ENCODE measurements at regions not wholly inside any gene's neighbourhood (a gene's known extent, or its start where the extent isn't known, plus 50 kb on each side); places are given as distances from the start of the nearest gene placed in this dataset.

GRCh38 chr4:86508436-86508835 lies 85.7 kb upstream of the PTPN13 start:
- Histone ChIP-seq H3K36me3 (ENCODE audit: control insufficient read depth in 4 of 4, insufficient read depth in 3 of 4, low read depth in 1 of 4, low read length in 3 of 4) (no peaks in the 10 kb centered on the region), H3K27me3 (ENCODE audit: control insufficient read depth in 4 of 4, insufficient read depth in 4 of 4, low read length in 3 of 4) (no peaks in the 10 kb centered on the region), H3K4me3 (ENCODE audit: low read depth in 1 of 3, low read length in 3 of 3) (no peak overlapping the region), H3K4me1 (ENCODE audit: control insufficient read depth in 4 of 4, insufficient read depth in 4 of 4, low read length in 3 of 4) (no peaks in the 10 kb centered on the region), H3K9ac (ENCODE audit: low read depth in 1 of 2, low read length in 2 of 2) (no peak overlapping the region), H3K27ac (ENCODE audit: low read depth in 1 of 2, low read length in 2 of 2) (peak overlapping the region in 1 of 2 donors; percentile 19), H3K9me3 (ENCODE audit: control insufficient read depth in 4 of 4, low read length in 3 of 4) (no peaks in the 10 kb centered on the region)
- TF ChIP-seq RAD21 (IDR thresholded peaks at IDR 0.05) (no peak), FOXA2 (IDR thresholded peaks at IDR 0.05) (no peak), SP1 (IDR thresholded peaks at IDR 0.05) (no peak), JUND (IDR thresholded peaks at IDR 0.05) (no peak), TAF1 (conservative IDR thresholded peaks at IDR 0.05) (no peak), YY1 (IDR thresholded peaks at IDR 0.05) (no peak), HNF4G (IDR thresholded peaks at IDR 0.05) (no peak), HNF4A (conservative IDR thresholded peaks at IDR 0.05) (no peak), CTCF (IDR thresholded peaks at IDR 0.05; ENCODE audit: low read depth, low read length, missing input control) (no peak), RXRA (IDR thresholded peaks at IDR 0.05) (no peak), GABPA (IDR thresholded peaks at IDR 0.05 in 1 of 2, conservative IDR thresholded peaks at IDR 0.05 in 1 of 2) (no peak), FOXA1 (IDR thresholded peaks at IDR 0.05) (no peak)
- TF ChIP-seq, protein P1, sequence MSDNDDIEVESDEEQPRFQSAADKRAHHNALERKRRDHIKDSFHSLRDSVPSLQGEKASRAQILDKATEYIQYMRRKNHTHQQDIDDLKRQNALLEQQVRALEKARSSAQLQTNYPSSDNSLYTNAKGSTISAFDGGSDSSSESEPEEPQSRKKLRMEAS (IDR thresholded peaks at IDR 0.05), result no peak
- TF ChIP-seq, protein P2, sequence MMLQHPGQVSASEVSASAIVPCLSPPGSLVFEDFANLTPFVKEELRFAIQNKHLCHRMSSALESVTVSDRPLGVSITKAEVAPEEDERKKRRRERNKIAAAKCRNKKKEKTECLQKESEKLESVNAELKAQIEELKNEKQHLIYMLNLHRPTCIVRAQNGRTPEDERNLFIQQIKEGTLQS (IDR thresholded peaks at IDR 0.05), result no peak
- TF ChIP-seq, protein P3, sequence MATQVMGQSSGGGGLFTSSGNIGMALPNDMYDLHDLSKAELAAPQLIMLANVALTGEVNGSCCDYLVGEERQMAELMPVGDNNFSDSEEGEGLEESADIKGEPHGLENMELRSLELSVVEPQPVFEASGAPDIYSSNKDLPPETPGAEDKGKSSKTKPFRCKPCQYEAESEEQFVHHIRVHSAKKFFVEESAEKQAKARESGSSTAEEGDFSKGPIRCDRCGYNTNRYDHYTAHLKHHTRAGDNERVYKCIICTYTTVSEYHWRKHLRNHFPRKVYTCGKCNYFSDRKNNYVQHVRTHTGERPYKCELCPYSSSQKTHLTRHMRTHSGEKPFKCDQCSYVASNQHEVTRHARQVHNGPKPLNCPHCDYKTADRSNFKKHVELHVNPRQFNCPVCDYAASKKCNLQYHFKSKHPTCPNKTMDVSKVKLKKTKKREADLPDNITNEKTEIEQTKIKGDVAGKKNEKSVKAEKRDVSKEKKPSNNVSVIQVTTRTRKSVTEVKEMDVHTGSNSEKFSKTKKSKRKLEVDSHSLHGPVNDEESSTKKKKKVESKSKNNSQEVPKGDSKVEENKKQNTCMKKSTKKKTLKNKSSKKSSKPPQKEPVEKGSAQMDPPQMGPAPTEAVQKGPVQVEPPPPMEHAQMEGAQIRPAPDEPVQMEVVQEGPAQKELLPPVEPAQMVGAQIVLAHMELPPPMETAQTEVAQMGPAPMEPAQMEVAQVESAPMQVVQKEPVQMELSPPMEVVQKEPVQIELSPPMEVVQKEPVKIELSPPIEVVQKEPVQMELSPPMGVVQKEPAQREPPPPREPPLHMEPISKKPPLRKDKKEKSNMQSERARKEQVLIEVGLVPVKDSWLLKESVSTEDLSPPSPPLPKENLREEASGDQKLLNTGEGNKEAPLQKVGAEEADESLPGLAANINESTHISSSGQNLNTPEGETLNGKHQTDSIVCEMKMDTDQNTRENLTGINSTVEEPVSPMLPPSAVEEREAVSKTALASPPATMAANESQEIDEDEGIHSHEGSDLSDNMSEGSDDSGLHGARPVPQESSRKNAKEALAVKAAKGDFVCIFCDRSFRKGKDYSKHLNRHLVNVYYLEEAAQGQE (IDR thresholded peaks at IDR 0.05), result no peak
- 77% methylated on average over 3 of the region's 3 CpGs for WGBS
- DNase-seq (ENCODE audit: low spot score), result no peak

DNA sequence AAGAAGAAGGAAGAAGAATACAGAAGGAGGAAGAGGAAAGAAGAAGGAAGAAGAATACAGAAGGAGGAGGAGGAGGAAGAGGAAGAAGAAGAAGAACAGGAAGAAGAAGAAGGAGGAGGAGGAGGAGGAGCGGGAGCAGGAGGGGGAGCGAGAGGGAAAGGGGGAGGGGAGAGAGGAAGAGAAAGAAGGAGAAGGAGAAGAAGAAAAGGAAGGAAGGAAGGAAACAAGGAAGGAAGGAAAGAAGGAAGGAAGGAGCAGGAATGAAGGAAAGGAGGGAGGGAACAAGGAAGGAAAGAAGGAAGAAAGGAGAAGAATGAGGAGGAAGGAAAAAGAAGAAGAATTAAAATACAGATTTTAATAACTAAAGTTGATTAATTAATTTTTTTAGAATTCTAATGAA lies 82.5 kb upstream of the PTPN13 start:
- Histone ChIP-seq H3K9ac (ENCODE audit: low read depth in 1 of 2, low read length in 2 of 2) (no peak overlapping the region), H3K4me1 (ENCODE audit: control insufficient read depth in 4 of 4, insufficient read depth in 4 of 4, low read length in 3 of 4) (no peaks in the 10 kb centered on the region), H3K4me3 (ENCODE audit: low read depth in 1 of 3, low read length in 3 of 3) (no peak overlapping the region), H3K27me3 (ENCODE audit: control insufficient read depth in 4 of 4, insufficient read depth in 4 of 4, low read length in 3 of 4) (no peaks in the 10 kb centered on the region), H3K27ac (ENCODE audit: low read depth in 1 of 2, low read length in 2 of 2) (no peak overlapping the region), H3K9me3 (ENCODE audit: control insufficient read depth in 4 of 4, low read length in 3 of 4) (no peaks in the 10 kb centered on the region), H3K36me3 (ENCODE audit: control insufficient read depth in 4 of 4, insufficient read depth in 3 of 4, low read depth in 1 of 4, low read length in 3 of 4) (no peaks in the 10 kb centered on the region)
- TF ChIP-seq, protein P3 (IDR thresholded peaks at IDR 0.05), result no peak
- TF ChIP-seq NR2F2 (IDR thresholded peaks at IDR 0.05) (no peak), SP1 (IDR thresholded peaks at IDR 0.05) (no peak), RXRA (IDR thresholded peaks at IDR 0.05) (no peak), GABPA (IDR thresholded peaks at IDR 0.05 in 1 of 2, conservative IDR thresholded peaks at IDR 0.05 in 1 of 2) (no peak), JUND (IDR thresholded peaks at IDR 0.05) (no peak), FOXA2 (IDR thresholded peaks at IDR 0.05) (no peak), RAD21 (IDR thresholded peaks at IDR 0.05) (no peak), EGR1 (IDR thresholded peaks at IDR 0.05; ENCODE audit: low read depth in 2 of 2) (no peak), YY1 (IDR thresholded peaks at IDR 0.05) (no peak)
- TF ChIP-seq, protein P2 (IDR thresholded peaks at IDR 0.05), result no peak
- TF ChIP-seq, protein P1 (IDR thresholded peaks at IDR 0.05), result no peak
- WGBS, result 80% methylated on average over 2 of the region's 2 CpGs
- DNase-seq (ENCODE audit: low spot score), result no peak
